ENCODE measurements at regions not wholly inside any gene's neighbourhood (a gene's known extent, or its start where the extent isn't known, plus 50 kb on each side); places are given as distances from the start of the nearest gene placed in this dataset.
A peak's percentile ranks its signal among the peaks of the same experiment; 100 is the strongest.

- Histone ChIP-seq H3K27me3 (ENCODE audit: control insufficient read depth, insufficient read depth, low read length) (peaks cover 5% of the 10 kb centered on the region), H3K4me3 (ENCODE audit: low read depth, low read length) (no peak overlapping the region), H3K36me3 (ENCODE audit: control insufficient read depth, insufficient read depth, low read length) (no peaks in the 10 kb centered on the region)
- peak; percentile 10 for DNase-seq (ENCODE audit: low read depth)
- TF ChIP-seq CTCF (IDR thresholded peaks at IDR 0.05; ENCODE audit: insufficient read depth, low read length, poor library complexity, severe bottlenecking) = peak; percentile 76
These were observed 250.4 kb downstream of the FOXA2 start for GRCh38 chr20:22333885-22334545.

- Histone ChIP-seq H3K4me3 (ENCODE audit: low read depth, low read length) (no peak overlapping the region), H3K36me3 (ENCODE audit: control insufficient read depth, insufficient read depth, low read length) (no peaks in the 10 kb centered on the region), H3K27me3 (ENCODE audit: control insufficient read depth, insufficient read depth, low read length) (no peaks in the 10 kb centered on the region)
- no peak for TF ChIP-seq CTCF (IDR thresholded peaks at IDR 0.05; ENCODE audit: insufficient read depth, low read length, poor library complexity, severe bottlenecking)
- DNase-seq (ENCODE audit: low read depth) = no peak
These were observed 259.9 kb downstream of the FOXA2 start for GRCh38 chr20:22324505-22324904.

- no peaks in the 10 kb centered on the region for H3K36me3 ChIP-seq (ENCODE audit: control insufficient read depth, insufficient read depth, low read length)
- no peak for TF ChIP-seq CTCF (IDR thresholded peaks at IDR 0.05; ENCODE audit: insufficient read depth, low read length, poor library complexity, severe bottlenecking)
- H3K4me3 ChIP-seq (ENCODE audit: low read depth, low read length) = no peak overlapping the region
- DNase-seq (ENCODE audit: low read depth) = no peak
- peaks cover 2% of the 10 kb centered on the region for H3K27me3 ChIP-seq (ENCODE audit: control insufficient read depth, insufficient read depth, low read length)
These were observed 261.9 kb downstream of the FOXA2 start for GRCh38 chr20:22322513-22322912.

- Histone ChIP-seq H3K27me3 (ENCODE audit: control insufficient read depth, insufficient read depth, low read length) (peaks cover 2% of the 10 kb centered on the region), H3K4me3 (ENCODE audit: low read depth, low read length) (no peak overlapping the region), H3K36me3 (ENCODE audit: control insufficient read depth, insufficient read depth, low read length) (no peaks in the 10 kb centered on the region)
- no peak for DNase-seq (ENCODE audit: low read depth)
- no peak for TF ChIP-seq CTCF (IDR thresholded peaks at IDR 0.05; ENCODE audit: insufficient read depth, low read length, poor library complexity, severe bottlenecking)
These were observed 263.2 kb downstream of the FOXA2 start for GRCh38 chr20:22321191-22321590.

- H3K27me3 ChIP-seq (ENCODE audit: control insufficient read depth, insufficient read depth, low read length) = peaks cover 2% of the 10 kb centered on the region
- H3K36me3 ChIP-seq (ENCODE audit: control insufficient read depth, insufficient read depth, low read length) = no peaks in the 10 kb centered on the region
- DNase-seq (ENCODE audit: low read depth) = no peak
- no peak overlapping the region for H3K4me3 ChIP-seq (ENCODE audit: low read depth, low read length)
- TF ChIP-seq CTCF (IDR thresholded peaks at IDR 0.05; ENCODE audit: insufficient read depth, low read length, poor library complexity, severe bottlenecking) = no peak
These were observed 264.0 kb downstream of the FOXA2 start for GRCh38 chr20:22320245-22320915.

All from kidney epithelial cell (primary cell).